ENCODE measurements at regions not wholly inside any gene's neighbourhood (a gene's known extent, or its start where the extent isn't known, plus 50 kb on each side); places are given as distances from the start of the nearest gene placed in this dataset.

DNA sequence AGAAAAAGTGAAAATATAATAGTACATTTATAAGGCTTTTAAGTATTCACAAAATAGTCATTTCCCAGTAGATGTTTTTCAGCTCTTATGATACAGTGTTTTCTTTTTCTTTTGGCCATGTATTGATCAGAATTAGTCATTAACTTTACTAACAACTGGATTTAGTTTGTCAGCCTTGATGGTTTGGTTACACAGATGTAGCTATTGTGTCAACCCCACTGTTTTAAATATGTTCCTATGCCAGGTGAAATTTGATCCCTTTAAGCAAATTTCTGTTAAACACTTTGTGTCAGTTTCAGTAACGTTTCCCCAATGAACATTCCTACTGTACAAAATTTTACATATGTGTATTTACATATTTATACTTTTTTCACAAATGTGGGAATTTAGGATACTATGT, 261.5 kb upstream of the STARD13 start:
- DNase-seq (ENCODE audit: low spot score) = no peak
- Histone ChIP-seq H3K9me3 (ENCODE audit: control insufficient read depth in 4 of 4, low read length in 3 of 4) (no peaks in the 10 kb centered on the region), H3K36me3 (ENCODE audit: control insufficient read depth in 4 of 4, insufficient read depth in 3 of 4, low read depth in 1 of 4, low read length in 3 of 4) (no peaks in the 10 kb centered on the region), H3K4me1 (ENCODE audit: control insufficient read depth in 4 of 4, insufficient read depth in 4 of 4, low read length in 3 of 4) (peaks cover 0 to 26% (median 11%) of the 10 kb centered on the region in 4 donors), H3K4me3 (ENCODE audit: low read depth in 1 of 3, low read length in 3 of 3) (no peak overlapping the region), H3K9ac (ENCODE audit: low read depth in 1 of 2, low read length in 2 of 2) (no peak overlapping the region), H3K27me3 (ENCODE audit: control insufficient read depth in 4 of 4, insufficient read depth in 4 of 4, low read length in 3 of 4) (no peaks in the 10 kb centered on the region), H3K27ac (ENCODE audit: low read depth in 1 of 2, low read length in 2 of 2) (no peak overlapping the region)
- WGBS = 19% methylated on average over 1 of the region's 1 CpG
- TF ChIP-seq JUND (IDR thresholded peaks at IDR 0.05) = no peak
- TF ChIP-seq FOXA1 (IDR thresholded peaks at IDR 0.05) = no peak
- no peak for TF ChIP-seq CTCF (IDR thresholded peaks at IDR 0.05; ENCODE audit: low read depth, low read length, missing input control)
- peak in 1 of 2 donors; percentile 38 for TF ChIP-seq HNF4A (conservative IDR thresholded peaks at IDR 0.05)
- TF ChIP-seq, protein P1, sequence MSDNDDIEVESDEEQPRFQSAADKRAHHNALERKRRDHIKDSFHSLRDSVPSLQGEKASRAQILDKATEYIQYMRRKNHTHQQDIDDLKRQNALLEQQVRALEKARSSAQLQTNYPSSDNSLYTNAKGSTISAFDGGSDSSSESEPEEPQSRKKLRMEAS (IDR thresholded peaks at IDR 0.05) = no peak
- peak; percentile 50 to 55 for TF ChIP-seq RAD21 (IDR thresholded peaks at IDR 0.05)
- TF ChIP-seq FOXA2 (IDR thresholded peaks at IDR 0.05) = no peak
- TF ChIP-seq NR2F2 (IDR thresholded peaks at IDR 0.05) = no peak
- TF ChIP-seq SP1 (IDR thresholded peaks at IDR 0.05) = peak; percentile 19
- no peak for TF ChIP-seq HNF4G (IDR thresholded peaks at IDR 0.05)
- TF ChIP-seq, protein P2, sequence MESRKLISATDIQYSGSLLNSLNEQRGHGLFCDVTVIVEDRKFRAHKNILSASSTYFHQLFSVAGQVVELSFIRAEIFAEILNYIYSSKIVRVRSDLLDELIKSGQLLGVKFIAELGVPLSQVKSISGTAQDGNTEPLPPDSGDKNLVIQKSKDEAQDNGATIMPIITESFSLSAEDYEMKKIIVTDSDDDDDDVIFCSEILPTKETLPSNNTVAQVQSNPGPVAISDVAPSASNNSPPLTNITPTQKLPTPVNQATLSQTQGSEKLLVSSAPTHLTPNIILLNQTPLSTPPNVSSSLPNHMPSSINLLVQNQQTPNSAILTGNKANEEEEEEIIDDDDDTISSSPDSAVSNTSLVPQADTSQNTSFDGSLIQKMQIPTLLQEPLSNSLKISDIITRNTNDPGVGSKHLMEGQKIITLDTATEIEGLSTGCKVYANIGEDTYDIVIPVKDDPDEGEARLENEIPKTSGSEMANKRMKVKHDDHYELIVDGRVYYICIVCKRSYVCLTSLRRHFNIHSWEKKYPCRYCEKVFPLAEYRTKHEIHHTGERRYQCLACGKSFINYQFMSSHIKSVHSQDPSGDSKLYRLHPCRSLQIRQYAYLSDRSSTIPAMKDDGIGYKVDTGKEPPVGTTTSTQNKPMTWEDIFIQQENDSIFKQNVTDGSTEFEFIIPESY (IDR thresholded peaks at IDR 0.05) = no peak
- TF ChIP-seq, protein P3, sequence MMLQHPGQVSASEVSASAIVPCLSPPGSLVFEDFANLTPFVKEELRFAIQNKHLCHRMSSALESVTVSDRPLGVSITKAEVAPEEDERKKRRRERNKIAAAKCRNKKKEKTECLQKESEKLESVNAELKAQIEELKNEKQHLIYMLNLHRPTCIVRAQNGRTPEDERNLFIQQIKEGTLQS (IDR thresholded peaks at IDR 0.05) = no peak
- TF ChIP-seq TAF1 (conservative IDR thresholded peaks at IDR 0.05) = no peak
- TF ChIP-seq, protein P4, sequence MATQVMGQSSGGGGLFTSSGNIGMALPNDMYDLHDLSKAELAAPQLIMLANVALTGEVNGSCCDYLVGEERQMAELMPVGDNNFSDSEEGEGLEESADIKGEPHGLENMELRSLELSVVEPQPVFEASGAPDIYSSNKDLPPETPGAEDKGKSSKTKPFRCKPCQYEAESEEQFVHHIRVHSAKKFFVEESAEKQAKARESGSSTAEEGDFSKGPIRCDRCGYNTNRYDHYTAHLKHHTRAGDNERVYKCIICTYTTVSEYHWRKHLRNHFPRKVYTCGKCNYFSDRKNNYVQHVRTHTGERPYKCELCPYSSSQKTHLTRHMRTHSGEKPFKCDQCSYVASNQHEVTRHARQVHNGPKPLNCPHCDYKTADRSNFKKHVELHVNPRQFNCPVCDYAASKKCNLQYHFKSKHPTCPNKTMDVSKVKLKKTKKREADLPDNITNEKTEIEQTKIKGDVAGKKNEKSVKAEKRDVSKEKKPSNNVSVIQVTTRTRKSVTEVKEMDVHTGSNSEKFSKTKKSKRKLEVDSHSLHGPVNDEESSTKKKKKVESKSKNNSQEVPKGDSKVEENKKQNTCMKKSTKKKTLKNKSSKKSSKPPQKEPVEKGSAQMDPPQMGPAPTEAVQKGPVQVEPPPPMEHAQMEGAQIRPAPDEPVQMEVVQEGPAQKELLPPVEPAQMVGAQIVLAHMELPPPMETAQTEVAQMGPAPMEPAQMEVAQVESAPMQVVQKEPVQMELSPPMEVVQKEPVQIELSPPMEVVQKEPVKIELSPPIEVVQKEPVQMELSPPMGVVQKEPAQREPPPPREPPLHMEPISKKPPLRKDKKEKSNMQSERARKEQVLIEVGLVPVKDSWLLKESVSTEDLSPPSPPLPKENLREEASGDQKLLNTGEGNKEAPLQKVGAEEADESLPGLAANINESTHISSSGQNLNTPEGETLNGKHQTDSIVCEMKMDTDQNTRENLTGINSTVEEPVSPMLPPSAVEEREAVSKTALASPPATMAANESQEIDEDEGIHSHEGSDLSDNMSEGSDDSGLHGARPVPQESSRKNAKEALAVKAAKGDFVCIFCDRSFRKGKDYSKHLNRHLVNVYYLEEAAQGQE (IDR thresholded peaks at IDR 0.05) = peak; percentile 29
- TF ChIP-seq GABPA (IDR thresholded peaks at IDR 0.05 in 1 of 2, conservative IDR thresholded peaks at IDR 0.05 in 1 of 2) = peak in 1 of 2 donors; percentile 18
- peak in 1 of 2 donors; percentile 23 for TF ChIP-seq RXRA (IDR thresholded peaks at IDR 0.05)

DNA sequence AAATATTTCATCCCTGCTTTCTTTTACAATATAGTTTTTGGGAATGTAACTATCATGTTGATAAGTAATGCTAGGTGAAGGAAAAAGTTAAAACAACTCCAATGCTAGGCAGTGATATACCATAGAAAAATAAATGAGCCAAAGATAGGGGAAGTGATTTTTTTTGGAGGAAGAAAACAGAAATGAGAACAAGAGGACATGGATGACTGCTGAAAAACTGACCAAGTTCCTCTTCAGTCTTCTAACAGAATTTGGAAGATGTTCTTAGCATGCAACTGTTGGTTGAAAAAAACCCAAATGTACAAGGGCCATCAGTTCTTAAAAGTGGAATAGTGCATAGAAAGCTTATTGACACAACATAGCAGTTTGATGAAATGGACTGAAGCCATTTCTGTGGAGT, 262.5 kb upstream of the STARD13 start:
- Histone ChIP-seq H3K9me3 (ENCODE audit: control insufficient read depth in 4 of 4, low read length in 3 of 4) (no peaks in the 10 kb centered on the region), H3K36me3 (ENCODE audit: control insufficient read depth in 4 of 4, insufficient read depth in 3 of 4, low read depth in 1 of 4, low read length in 3 of 4) (no peaks in the 10 kb centered on the region), H3K4me3 (ENCODE audit: low read depth in 1 of 3, low read length in 3 of 3) (no peak overlapping the region), H3K27me3 (ENCODE audit: control insufficient read depth in 4 of 4, insufficient read depth in 4 of 4, low read length in 3 of 4) (no peaks in the 10 kb centered on the region), H3K9ac (ENCODE audit: low read depth in 1 of 2, low read length in 2 of 2) (no peak overlapping the region), H3K4me1 (ENCODE audit: control insufficient read depth in 4 of 4, insufficient read depth in 4 of 4, low read length in 3 of 4) (peaks cover 0 to 24% (median 11%) of the 10 kb centered on the region in 4 donors), H3K27ac (ENCODE audit: low read depth in 1 of 2, low read length in 2 of 2) (no peak overlapping the region)
- no peak for DNase-seq (ENCODE audit: low spot score)
- no peak for TF ChIP-seq YY1 (IDR thresholded peaks at IDR 0.05)
- no peak for TF ChIP-seq EGR1 (IDR thresholded peaks at IDR 0.05; ENCODE audit: low read depth in 2 of 2)
- TF ChIP-seq, protein P4 (IDR thresholded peaks at IDR 0.05) = no peak
- no peak for TF ChIP-seq JUND (IDR thresholded peaks at IDR 0.05)
- no peak for TF ChIP-seq TAF1 (conservative IDR thresholded peaks at IDR 0.05)
- TF ChIP-seq GABPA (IDR thresholded peaks at IDR 0.05 in 1 of 2, conservative IDR thresholded peaks at IDR 0.05 in 1 of 2) = no peak
- no peak for TF ChIP-seq SP1 (IDR thresholded peaks at IDR 0.05)
- TF ChIP-seq HNF4G (IDR thresholded peaks at IDR 0.05) = no peak
- TF ChIP-seq RAD21 (IDR thresholded peaks at IDR 0.05) = no peak
- TF ChIP-seq CTCF (IDR thresholded peaks at IDR 0.05; ENCODE audit: low read depth, low read length, missing input control) = no peak
- no peak for TF ChIP-seq FOXA2 (IDR thresholded peaks at IDR 0.05)
